ENCODE measurements at regions not wholly inside any gene's neighbourhood (a gene's known extent, or its start where the extent isn't known, plus 50 kb on each side); places are given as distances from the start of the nearest gene placed in this dataset.

GRCh38 chr10:2891770-2892124 lies 175.6 kb upstream of the PFKP start (continued):
- TF ChIP-seq REST (tag by site-specific recombination; IDR thresholded peaks at IDR 0.05) (no peak), ZBTB11 (tag by site-specific recombination; conservative IDR thresholded peaks at IDR 0.05; ENCODE audit: low read depth) (no peak), ZNF169 (tag by site-specific recombination; IDR thresholded peaks at IDR 0.05) (no peak), ZNF768 (tag by site-specific recombination; IDR thresholded peaks at IDR 0.05) (no peak)

- POLR2A ChIA-PET, result interaction anchor here (1.2 kb wide), 1 partner anchor 10 kb away, joined by 3 read pairs; no protein-coding TSS in a partner anchor
- Histone ChIP-seq H3K9me3 (ENCODE audit: control insufficient read depth, insufficient read depth, low read depth, low read length) (no peaks in the 10 kb centered on the region), H3K27ac (ENCODE audit: extremely low read depth, low read depth, low read length) (peak overlapping the region; percentile 32), H3K36me3 (ENCODE audit: control insufficient read depth in 2 of 2, insufficient read depth in 1 of 2, low read length in 2 of 2) (no peaks in the 10 kb centered on the region), H3K4me1 (ENCODE audit: control insufficient read depth, insufficient read depth, low read length) (peaks cover 11% of the 10 kb centered on the region), H3K4me3 (ENCODE audit: low read depth, low read length) (no peak overlapping the region)
- CTCF ChIA-PET, result no interaction called here
- no peak for TF ChIP-seq TSHZ1 (tag by site-specific recombination; IDR thresholded peaks at IDR 0.05; ENCODE audit: borderline replicate concordance)
- no peak for TF ChIP-seq ZNF24 (tag by site-specific recombination; IDR thresholded peaks at IDR 0.05)
- TF ChIP-seq ATF2 (tag by site-specific recombination; IDR thresholded peaks at IDR 0.05; ENCODE audit: low read depth), result no peak
- TF ChIP-seq ZBTB6 (tag by site-specific recombination; IDR thresholded peaks at IDR 0.05), result no peak
- no peak for TF ChIP-seq BCL11A (tag by site-specific recombination; IDR thresholded peaks at IDR 0.05; ENCODE audit: low read depth)
- peak; percentile 68 for TF ChIP-seq ZNF843 (tag by site-specific recombination; IDR thresholded peaks at IDR 0.05)
- TF ChIP-seq ZNF76 (tag by site-specific recombination; IDR thresholded peaks at IDR 0.05; ENCODE audit: borderline replicate concordance, low read depth), result no peak
- no peak for TF ChIP-seq ZNF416 (tag by site-specific recombination; IDR thresholded peaks at IDR 0.05)
- TF ChIP-seq ZNF521 (tag by site-specific recombination; IDR thresholded peaks at IDR 0.05), result no peak
- TF ChIP-seq SETDB1 (IDR thresholded peaks at IDR 0.05; ENCODE audit: insufficient read length, low read length), result no peak
- no peak for TF ChIP-seq ZNF518A (tag by site-specific recombination; conservative IDR thresholded peaks at IDR 0.05; ENCODE audit: low read depth)
- TF ChIP-seq ZBTB8A (tag by site-specific recombination; IDR thresholded peaks at IDR 0.05), result peak; percentile 47; the same call in 1 of the 2 replicates
- TF ChIP-seq ZFP69B (tag by site-specific recombination; IDR thresholded peaks at IDR 0.05), result no peak
These were observed 176.1 kb upstream of the PFKP start for GRCh38 chr10:2891073-2891769.
